ENCODE measurements at regions not wholly inside any gene's neighbourhood (a gene's known extent, or its start where the extent isn't known, plus 50 kb on each side); places are given as distances from the start of the nearest gene placed in this dataset.
"Not testable (repeated sequence)": the region's sequence is repeated elsewhere in the genome, so short reads cannot be mapped to it uniquely, and the experiment has no call there.

- in situ Hi-C loops (cut with MboI); H3K27ac ChIP-seq (ENCODE audit: extremely low read depth, low read depth, low read length); H3K9me1 ChIP-seq (ENCODE audit: control insufficient read depth, insufficient read depth, low read length); H3K9ac ChIP-seq (ENCODE audit: insufficient read depth in 1 of 2, low read depth in 2 of 2, low read length in 2 of 2); H3K4me3 ChIP-seq; H4K20me1 ChIP-seq (replicated peaks; ENCODE audit: control insufficient read depth, insufficient read depth, low read length); H3K4me1 ChIP-seq (replicated peaks in 1 of 2; ENCODE audit: control insufficient read depth in 2 of 2, insufficient read depth in 2 of 2, low read length in 2 of 2); H3K36me3 ChIP-seq (ENCODE audit: control insufficient read depth, insufficient read depth, low read length); ATAC-seq; H3K27me3 ChIP-seq (ENCODE audit: control insufficient read depth in 2 of 2, insufficient read depth in 2 of 2, low read length in 2 of 2); H3K9me3 ChIP-seq (replicated peaks; ENCODE audit: control insufficient read depth, insufficient read depth, low read depth, low read length); H2AFZ ChIP-seq (ENCODE audit: low read depth, low read length); CTCF ChIA-PET (ENCODE audit: low intra/inter-chr PET ratio); FAIRE-seq; DNase-seq (ENCODE audit: extremely low read depth in 1 of 4, low spot score in 3 of 4); BruUV-seq (replicated peaks); H3K4me2 ChIP-seq (ENCODE audit: insufficient read depth, low read length); POLR2A ChIA-PET; intact Hi-C loops (cut with micrococcal nuclease); H3K79me2 ChIP-seq (ENCODE audit: control insufficient read depth, insufficient read depth, low read length): not testable (repeated sequence)
- 9% methylated on average over 7 of the region's 7 CpGs for WGBS (ENCODE audit: insufficient coverage, low coverage, missing lambda C conversion rate)
Observed at GRCh38 chr17:20737636-20738035, 158.1 kb downstream of the CDRT15L2 start.

- Histone ChIP-seq H3K4me2 (ENCODE audit: insufficient read depth, low read length) (no peak overlapping the region), H3K79me2 (ENCODE audit: control insufficient read depth, insufficient read depth, low read length) (no peaks in the 10 kb centered on the region), H2AFZ (ENCODE audit: low read depth, low read length) (no peak overlapping the region), H3K9ac (ENCODE audit: insufficient read depth in 1 of 2, low read depth in 2 of 2, low read length in 2 of 2) (no peak overlapping the region), H3K9me1 (ENCODE audit: control insufficient read depth, insufficient read depth, low read length) (no peaks in the 10 kb centered on the region), H4K20me1 (replicated peaks; ENCODE audit: control insufficient read depth, insufficient read depth, low read length) (no peaks in the 10 kb centered on the region), H3K27me3 (ENCODE audit: control insufficient read depth in 2 of 2, insufficient read depth in 2 of 2, low read length in 2 of 2) (no peaks in the 10 kb centered on the region; a peak in 1 of 5 replicates), H3K4me3 (no peak overlapping the region), H3K9me3 (replicated peaks; ENCODE audit: control insufficient read depth, insufficient read depth, low read depth, low read length) (no peaks in the 10 kb centered on the region), H3K27ac (ENCODE audit: extremely low read depth, low read depth, low read length) (no peak overlapping the region), H3K4me1 (replicated peaks in 1 of 2; ENCODE audit: control insufficient read depth in 2 of 2, insufficient read depth in 2 of 2, low read length in 2 of 2) (no peaks in the 10 kb centered on the region), H3K36me3 (ENCODE audit: control insufficient read depth, insufficient read depth, low read length) (no peaks in the 10 kb centered on the region)
- in situ Hi-C loops (cut with MboI) (no loop called here), intact Hi-C loops (cut with micrococcal nuclease) (no loop called here)
- DNase-seq (ENCODE audit: extremely low read depth in 1 of 4, low spot score in 3 of 4) (no peak), ATAC-seq (no peak), FAIRE-seq (no peak)
- BruUV-seq (replicated peaks), result no TSS peak
- POLR2A ChIA-PET, result no interaction called here
- WGBS (ENCODE audit: insufficient coverage, low coverage, missing lambda C conversion rate), result 6% methylated on average over 8 of the region's 8 CpGs
- CTCF ChIA-PET (ENCODE audit: low intra/inter-chr PET ratio), result no interaction called here
- no peak for TF ChIP-seq ZNF785 (CRISPR knock-in tag; IDR thresholded peaks at IDR 0.05)
- no peak for TF ChIP-seq RFX1 (IDR thresholded peaks at IDR 0.05)
- no peak for TF ChIP-seq BRD9 (IDR thresholded peaks at IDR 0.05; ENCODE audit: low read depth, partially characterized antibody)
- TF ChIP-seq ZNF407 (IDR thresholded peaks at IDR 0.05; ENCODE audit: low read depth), result no peak
- no peak for TF ChIP-seq LCOR (CRISPR knock-in tag; IDR thresholded peaks at IDR 0.05)
- no peak for TF ChIP-seq SIX5 (IDR thresholded peaks at IDR 0.05; ENCODE audit: borderline replicate concordance in 1 of 2, insufficient read depth in 1 of 2, low read depth in 1 of 2, low read length in 2 of 2)
Observed at GRCh38 chr17:20771104-20771503, 191.6 kb downstream of the CDRT15L2 start.
